ENCODE measurements at regions not wholly inside any gene's neighbourhood (a gene's known extent, or its start where the extent isn't known, plus 50 kb on each side); places are given as distances from the start of the nearest gene placed in this dataset.

GRCh38 chr20:11277170-11277569 is 603.4 kb upstream of the JAG1 start:
- CTCF ChIA-PET (ENCODE audit: unreplicated experiment): no interaction called here
- no peak overlapping the region for H3K4me2 ChIP-seq (ENCODE audit: low read length)
- intact Hi-C loops (cut with micrococcal nuclease; ENCODE audit: unreplicated experiment): no loop called here
- TF ChIP-seq CTCF (conservative IDR thresholded peaks at IDR 0.05; ENCODE audit: low read length): no peak
- no peak for TF ChIP-seq EZH2phosphoT487 (IDR thresholded peaks at IDR 0.05; ENCODE audit: borderline replicate concordance, low read depth, low read length)
- no peak overlapping the region for H3K27ac ChIP-seq (ENCODE audit: low read depth, low read length, poor library complexity, severe bottlenecking)
- no peaks in the 10 kb centered on the region for H3K4me1 ChIP-seq (ENCODE audit: insufficient read depth, low read length, poor library complexity, severe bottlenecking)
- no TSS peak for BruUV-seq (replicated peaks)
- POLR2A ChIA-PET: interaction anchor here (0.6 kb wide), 1 partner anchor 388 kb away, joined by 3 read pairs; no protein-coding TSS in a partner anchor
- no peak overlapping the region for H3K4me3 ChIP-seq (ENCODE audit: low read depth, low read length, poor library complexity, severe bottlenecking)
- no peaks in the 10 kb centered on the region for H3K36me3 ChIP-seq (ENCODE audit: insufficient read depth, low read length)
- no peaks in the 10 kb centered on the region for H4K20me1 ChIP-seq (ENCODE audit: insufficient read depth, low read length)
- H3K9me3 ChIP-seq (ENCODE audit: low read length): no peaks in the 10 kb centered on the region
- H3K9me2 ChIP-seq (ENCODE audit: insufficient read depth, low read length): no peaks in the 10 kb centered on the region
- no peak overlapping the region for H2AFZ ChIP-seq (ENCODE audit: low read length)
- DNase-seq (ENCODE audit: low spot score): no peak
- no peaks in the 10 kb centered on the region for H3K79me2 ChIP-seq (ENCODE audit: insufficient read depth, low read depth, low read length)

- Histone ChIP-seq H3K9me3 (ENCODE audit: low read length) (no peaks in the 10 kb centered on the region), H3K36me3 (ENCODE audit: insufficient read depth, low read length) (no peaks in the 10 kb centered on the region), H3K4me3 (ENCODE audit: low read depth, low read length, poor library complexity, severe bottlenecking) (no peak overlapping the region), H3K4me2 (ENCODE audit: low read length) (no peak overlapping the region), H3K27ac (ENCODE audit: low read depth, low read length, poor library complexity, severe bottlenecking) (no peak overlapping the region), H3K4me1 (ENCODE audit: insufficient read depth, low read length, poor library complexity, severe bottlenecking) (no peaks in the 10 kb centered on the region), H2AFZ (ENCODE audit: low read length) (no peak overlapping the region), H3K79me2 (ENCODE audit: insufficient read depth, low read depth, low read length) (no peaks in the 10 kb centered on the region), H4K20me1 (ENCODE audit: insufficient read depth, low read length) (no peaks in the 10 kb centered on the region), H3K9me2 (ENCODE audit: insufficient read depth, low read length) (no peaks in the 10 kb centered on the region)
- no peak for DNase-seq (ENCODE audit: low spot score)
- ChIA-PET POLR2A (no interaction called here), CTCF (ENCODE audit: unreplicated experiment) (no interaction called here)
- TF ChIP-seq CTCF (conservative IDR thresholded peaks at IDR 0.05; ENCODE audit: low read length) (no peak), EZH2phosphoT487 (IDR thresholded peaks at IDR 0.05; ENCODE audit: borderline replicate concordance, low read depth, low read length) (no peak)
- intact Hi-C loops (cut with micrococcal nuclease; ENCODE audit: unreplicated experiment): no loop called here
- BruUV-seq (replicated peaks): no TSS peak
Measured at GRCh38 chr20:11277858-11278257, 604.1 kb upstream of the JAG1 start.

GRCh38 chr20:11278461-11278860 is 604.7 kb upstream of the JAG1 start:
- no peaks in the 10 kb centered on the region for H3K36me3 ChIP-seq (ENCODE audit: insufficient read depth, low read length)
- H3K4me2 ChIP-seq (ENCODE audit: low read length): no peak overlapping the region
- no peaks in the 10 kb centered on the region for H3K9me2 ChIP-seq (ENCODE audit: insufficient read depth, low read length)
- POLR2A ChIA-PET: no interaction called here
- intact Hi-C loops (cut with micrococcal nuclease; ENCODE audit: unreplicated experiment): no loop called here
- H3K79me2 ChIP-seq (ENCODE audit: insufficient read depth, low read depth, low read length): no peaks in the 10 kb centered on the region
- DNase-seq (ENCODE audit: low spot score): no peak
- CTCF ChIA-PET (ENCODE audit: unreplicated experiment): no interaction called here
- no peaks in the 10 kb centered on the region for H4K20me1 ChIP-seq (ENCODE audit: insufficient read depth, low read length)
- H3K4me1 ChIP-seq (ENCODE audit: insufficient read depth, low read length, poor library complexity, severe bottlenecking): no peaks in the 10 kb centered on the region
- no peak overlapping the region for H3K27ac ChIP-seq (ENCODE audit: low read depth, low read length, poor library complexity, severe bottlenecking)
- no TSS peak for BruUV-seq (replicated peaks)
- TF ChIP-seq EZH2phosphoT487 (IDR thresholded peaks at IDR 0.05; ENCODE audit: borderline replicate concordance, low read depth, low read length): no peak
- no peak for TF ChIP-seq CTCF (conservative IDR thresholded peaks at IDR 0.05; ENCODE audit: low read length)
- no peaks in the 10 kb centered on the region for H3K9me3 ChIP-seq (ENCODE audit: low read length)
- no peak overlapping the region for H2AFZ ChIP-seq (ENCODE audit: low read length)
- H3K4me3 ChIP-seq (ENCODE audit: low read depth, low read length, poor library complexity, severe bottlenecking): no peak overlapping the region
